ACC112 (cell line): ENCODE measurements at regions not wholly inside any gene's neighbourhood (a gene's known extent, or its start where the extent isn't known, plus 50 kb on each side); places are given as distances from the start of the nearest gene placed in this dataset.

Source experiments
- H2AFZ ChIP-seq: fragments of 200-600 bp; sonication (generic); one replicate; pipeline ENCODE4 v1.6.0; 2017; ENCODE audit warnings: antibody characterized with exemption, low read length; ENCODE audit not compliant: unreplicated experiment
- H3K27ac ChIP-seq: fragments of 200-600 bp; sonication (generic); 2 replicates; pipeline ENCODE4 v1.5.1; 2014; ENCODE audit warnings: low read depth, mild to moderate bottlenecking, antibody characterized with exemption, low read length, moderate library complexity
- H3K27me3 ChIP-seq: fragments of 200-600 bp; sonication (generic); 2 replicates; pipeline ENCODE4 v1.6.1; 2014; ENCODE audit warnings: mild to moderate bottlenecking, antibody characterized with exemption, low read length, moderate library complexity, mixed read lengths; ENCODE audit not compliant: insufficient read depth
- H3K36me3 ChIP-seq: fragments of 200-600 bp; sonication (generic); 2 replicates; pipeline ENCODE4 v1.6.1; 2016; ENCODE audit warnings: mild to moderate bottlenecking, antibody characterized with exemption, low read length, moderate library complexity, mixed read lengths; ENCODE audit not compliant: insufficient read depth
- H3K4me1 ChIP-seq: fragments of 200-600 bp; sonication (generic); one replicate; pipeline ENCODE4 v1.6.1; 2016; ENCODE audit warnings: low read length, mixed read lengths; ENCODE audit not compliant: insufficient read depth, unreplicated experiment, control insufficient read depth
- H3K4me3 ChIP-seq: fragments of 200-600 bp; sonication (generic); 2 replicates; pipeline ENCODE4 v1.5.1; 2014; ENCODE audit warnings: mild to moderate bottlenecking, low read depth, low read length
- H3K79me2 ChIP-seq: fragments of 200-600 bp; sonication (generic); one replicate; pipeline ENCODE4 v1.6.0; 2016; ENCODE audit warnings: low read length; ENCODE audit not compliant: control insufficient read depth, unreplicated experiment, insufficient read depth

- Histone ChIP-seq H2AFZ (no peak overlapping the region), H3K36me3 (no peaks in the 10 kb centered on the region), H3K27ac (no peak overlapping the region)
Measured at GRCh38 chr17:34420254-34420766, 57.3 kb upstream of the CCL1 start.

GRCh38 chr17:34416116-34416515 is 53.1 kb upstream of the CCL1 start:
- H3K79me2 ChIP-seq: no peaks in the 10 kb centered on the region
- no peak overlapping the region for H3K27ac ChIP-seq
- H3K27me3 ChIP-seq: peaks cover 22% of the 10 kb centered on the region
- no peak overlapping the region for H2AFZ ChIP-seq
- H3K36me3 ChIP-seq: no peaks in the 10 kb centered on the region
- H3K4me1 ChIP-seq: peaks cover 20% of the 10 kb centered on the region
- no peak overlapping the region for H3K4me3 ChIP-seq

More at GRCh38 chr17:34420254-34420766, 57.3 kb upstream of the CCL1 start:
- Histone ChIP-seq H3K27me3 (peaks cover 59% of the 10 kb centered on the region), H3K4me3 (no peak overlapping the region), H3K4me1 (no peaks in the 10 kb centered on the region), H3K79me2 (no peaks in the 10 kb centered on the region)

- H3K79me2 ChIP-seq: no peaks in the 10 kb centered on the region
- H3K4me3 ChIP-seq: no peak overlapping the region
- no peak overlapping the region for H3K27ac ChIP-seq
- no peaks in the 10 kb centered on the region for H3K36me3 ChIP-seq
- no peak overlapping the region for H2AFZ ChIP-seq
- H3K27me3 ChIP-seq: peaks cover 19% of the 10 kb centered on the region
- peaks cover 20% of the 10 kb centered on the region for H3K4me1 ChIP-seq
Measured at GRCh38 chr17:34414339-34414738, 51.3 kb upstream of the CCL1 start.

GRCh38 chr17:34413443-34414119 is 50.5 kb upstream of the CCL1 start:
- Histone ChIP-seq H3K27ac (peak overlapping the region; percentile 33), H3K27me3 (peaks cover 19% of the 10 kb centered on the region), H3K79me2 (no peaks in the 10 kb centered on the region), H2AFZ (no peak overlapping the region), H3K4me1 (peaks cover 20% of the 10 kb centered on the region), H3K36me3 (no peaks in the 10 kb centered on the region), H3K4me3 (no peak overlapping the region)

- H3K27me3 ChIP-seq: peaks cover 19% of the 10 kb centered on the region
- H2AFZ ChIP-seq: no peak overlapping the region
- H3K27ac ChIP-seq: peak overlapping the region; percentile 33
- no peaks in the 10 kb centered on the region for H3K36me3 ChIP-seq
- H3K79me2 ChIP-seq: no peaks in the 10 kb centered on the region
- no peak overlapping the region for H3K4me3 ChIP-seq
- H3K4me1 ChIP-seq: peaks cover 20% of the 10 kb centered on the region
Measured at GRCh38 chr17:34412965-34413441, 50.0 kb upstream of the CCL1 start.
